Superior temporal gyrus (tissue), 1 donor: ENCODE measurements at regions not wholly inside any gene's neighbourhood (a gene's known extent, or its start where the extent isn't known, plus 50 kb on each side); places are given as distances from the start of the nearest gene placed in this dataset.
A peak's percentile ranks its signal among the peaks of the same experiment; 100 is the strongest.
"Not testable (repeated sequence)": the region's sequence is repeated elsewhere in the genome, so short reads cannot be mapped to it uniquely, and the experiment has no call there.

Experiments used
- DNase-seq: peaks from one replicate; pipeline ENCODE4 v3.0.0-alpha.2; 2016; ENCODE audit errors: extremely low spot score

- DNase-seq: no peak
These were observed 569.7 kb upstream of the FOXG1 start for GRCh38 chr14:28196878-28197277.

GRCh38 chr14:28220391-28220790 is 546.2 kb upstream of the FOXG1 start:
- DNase-seq: no peak

- DNase-seq: no peak
These were observed 525.7 kb upstream of the FOXG1 start for GRCh38 chr14:28240909-28241308.

GRCh38 chr14:28242895-28243294 is 523.7 kb upstream of the FOXG1 start:
- no peak for DNase-seq

- peak; percentile 31 for DNase-seq
These were observed 523.0 kb upstream of the FOXG1 start for GRCh38 chr14:28243600-28243999.

- no peak for DNase-seq
These were observed 521.4 kb upstream of the FOXG1 start for GRCh38 chr14:28245216-28245615.

GRCh38 chr14:28247491-28247890 is 519.1 kb upstream of the FOXG1 start:
- no peak for DNase-seq

GRCh38 chr14:28252124-28252523 is 514.5 kb upstream of the FOXG1 start:
- not testable (repeated sequence) for DNase-seq

GRCh38 chr14:28254768-28255167 is 511.8 kb upstream of the FOXG1 start:
- no peak for DNase-seq

- DNase-seq: no peak
These were observed 502.3 kb upstream of the FOXG1 start for GRCh38 chr14:28264306-28264705.

GRCh38 chr14:28272270-28272669 is 494.3 kb upstream of the FOXG1 start:
- DNase-seq: no peak

- no peak for DNase-seq
These were observed 486.1 kb upstream of the FOXG1 start for GRCh38 chr14:28280530-28280929.

- no peak for DNase-seq
These were observed 485.5 kb upstream of the FOXG1 start for GRCh38 chr14:28280997-28281598.

GRCh38 chr14:28284546-28285300 is 481.9 kb upstream of the FOXG1 start:
- DNase-seq: no peak

GRCh38 chr14:28294834-28295440 is 471.6 kb upstream of the FOXG1 start:
- no peak for DNase-seq

GRCh38 chr14:28297559-28297958 is 469.0 kb upstream of the FOXG1 start:
- no peak for DNase-seq

GRCh38 chr14:28298156-28298555 is 468.4 kb upstream of the FOXG1 start:
- DNase-seq: no peak

- no peak for DNase-seq
These were observed 467.4 kb upstream of the FOXG1 start for GRCh38 chr14:28299227-28299626.

- no peak for DNase-seq
These were observed 466.2 kb upstream of the FOXG1 start for GRCh38 chr14:28300356-28300755.

- no peak for DNase-seq
These were observed 465.4 kb upstream of the FOXG1 start for GRCh38 chr14:28301179-28301578.

- no peak for DNase-seq
These were observed 463.3 kb upstream of the FOXG1 start for GRCh38 chr14:28303248-28303647.

GRCh38 chr14:28305938-28306337 is 460.6 kb upstream of the FOXG1 start:
- DNase-seq: peak; percentile 86

GRCh38 chr14:28307506-28307905 is 459.1 kb upstream of the FOXG1 start:
- peak; percentile 74 for DNase-seq
